Adrenal gland (tissue), 9 donors: ENCODE measurements at regions not wholly inside any gene's neighbourhood (a gene's known extent, or its start where the extent isn't known, plus 50 kb on each side); places are given as distances from the start of the nearest gene placed in this dataset.

ENCODE experiments used
- DNase-seq, 7 donors: peaks; one replicate each; pipeline ENCODE4 v3.0.0-alpha.2; 2019 to 2020
- H3K27ac ChIP-seq, 5 donors: fragments of 200-600 bp; sonication (generic) in 4 of 5; 1 replicate in 3 of 5; 2 replicates in 2 of 5; pipeline versions ENCODE4 v1.5.1 to v1.8.0; 2016 to 2020; ENCODE audit warnings: mild to moderate bottlenecking in 1 of 5
- H3K27me3 ChIP-seq: fragments of 200-600 bp; 2 replicates; pipeline ENCODE4 v1.8.0; 2021
- H3K36me3 ChIP-seq, 2 donors: fragments of 200-600 bp; replicated peaks in 1 of 2; 1 replicate in 1 of 2; 2 replicates in 1 of 2; pipeline versions ENCODE4 v1.5.1 to v1.8.0; 2018 to 2022
- H3K4me1 ChIP-seq, 2 donors: fragments of 200-600 bp; replicated peaks in 1 of 2; 1 replicate in 1 of 2; 2 replicates in 1 of 2; pipeline versions ENCODE4 v1.5.1 to v1.8.0; 2018 to 2021
- H3K4me3 ChIP-seq, 4 donors: fragments of 200-600 bp; sonication (generic) in 3 of 4; one replicate each; pipeline ENCODE4 v1.5.1; 2016 to 2018
- H3K9me3 ChIP-seq, 3 donors: fragments of 200-600 bp; sonication (generic) in 1 of 3; replicated peaks in 1 of 3; 1 replicate in 2 of 3; 2 replicates in 1 of 3; pipeline versions ENCODE4 v1.5.1 to v1.8.0; 2016 to 2021
- CTCF ChIP-seq, 6 experiments: fragments of 450-650 bp in 4 of 6; fragments of 200-600 bp in 2 of 6; sonication (generic) in 1 of 6; IDR thresholded peaks; 1 replicate in 5 of 6; 2 replicates in 1 of 6; pipeline versions ENCODE4 v1.5.1 to v1.8.0; 2016 to 2021; ENCODE audit warnings: antibody characterized with exemption in 6 of 6, mild to moderate bottlenecking in 2 of 6, moderate library complexity in 1 of 6
- POLR2A ChIP-seq, 2 donors: fragments of 450-650 bp; IDR thresholded peaks; one replicate each; pipeline ENCODE4 v1.6.1; 2017; ENCODE audit warnings: antibody characterized with exemption in 2 of 2, mild to moderate bottlenecking in 2 of 2, moderate library complexity in 1 of 2
- WGBS, 4 donors: extraction: QIAGEN DNeasy Blood & Tissue Kit in 2 of 4; methylation state at CpG; one replicate each; pipeline versions ENCODE4 v1.1.5 to v1.1.7; 2013 to 2017; 5-methylcytosine and 5-hydroxymethylcytosine counted together
- intact Hi-C, 2 donors: fragments of 100-400 bp; cut with DNase I; formaldehyde crosslinking; loops; one replicate each; pipeline versions ENCODE4 v1.14.1 to v1.15.0; 2022 to 2023
- donor health status: healthy with polysubstance abuse.
- donor health status: Bipolar disorder and iron deficiency.
- donor health status: DM: yes; HTN: yes; CAD: no.
- donor health status: DM: no; HTN: no; CAD: no.
- donor health status: DM: no; HTN: no; CAD: no.

DNA sequence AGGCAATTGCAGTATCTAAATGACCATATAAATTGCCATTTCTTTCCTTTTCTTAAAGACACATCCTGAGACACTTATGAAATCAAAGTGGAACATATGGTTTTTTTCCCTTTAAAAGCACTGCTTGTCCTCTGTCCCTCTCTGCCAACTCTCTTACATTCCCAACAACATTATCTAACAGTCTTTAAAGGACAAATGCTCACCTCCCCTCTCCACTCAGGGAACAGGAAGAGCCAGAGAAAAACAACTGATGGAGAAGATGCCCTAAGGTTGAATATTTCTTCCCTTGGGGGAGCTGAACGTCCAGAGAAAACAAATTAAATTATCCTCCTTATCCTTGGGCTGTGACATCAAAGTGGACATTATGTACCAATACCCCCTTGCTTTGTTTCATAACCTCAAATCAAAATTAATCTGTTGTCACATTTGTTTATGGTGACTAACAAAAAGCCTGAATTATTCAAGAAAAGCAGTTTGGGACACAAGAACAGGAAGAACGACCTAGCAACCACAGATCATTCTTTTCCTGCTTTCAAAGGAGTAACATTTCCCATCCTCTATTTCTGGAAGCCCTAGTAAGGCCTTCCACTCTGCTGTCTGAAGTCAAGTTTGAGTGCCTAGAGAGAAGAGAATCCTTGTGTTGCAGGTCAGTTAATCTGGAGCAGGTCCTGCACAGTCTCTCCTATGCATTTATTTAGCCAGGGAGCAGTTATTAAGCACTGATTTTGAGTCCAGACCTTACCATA, 52.6 kb upstream of the PAGE1 start:
- no peak for TF ChIP-seq POLR2A (IDR thresholded peaks at IDR 0.05)
- no peak for TF ChIP-seq CTCF (IDR thresholded peaks at IDR 0.05)
- intact Hi-C loops, result no loop called here
- Histone ChIP-seq H3K27ac (peak overlapping the region in 1 of 5 donors; percentile 20), H3K9me3 (no peaks in the 10 kb centered on the region), H3K27me3 (peaks cover 16% of the 10 kb centered on the region), H3K4me1 (no peaks in the 10 kb centered on the region), H3K36me3 (no peaks in the 10 kb centered on the region), H3K4me3 (no peak overlapping the region)
- WGBS, 4 donors, result 10 to 19% (median 18%) methylated on average over 2 of the region's 2 CpGs
- DNase-seq, result no peak

DNA sequence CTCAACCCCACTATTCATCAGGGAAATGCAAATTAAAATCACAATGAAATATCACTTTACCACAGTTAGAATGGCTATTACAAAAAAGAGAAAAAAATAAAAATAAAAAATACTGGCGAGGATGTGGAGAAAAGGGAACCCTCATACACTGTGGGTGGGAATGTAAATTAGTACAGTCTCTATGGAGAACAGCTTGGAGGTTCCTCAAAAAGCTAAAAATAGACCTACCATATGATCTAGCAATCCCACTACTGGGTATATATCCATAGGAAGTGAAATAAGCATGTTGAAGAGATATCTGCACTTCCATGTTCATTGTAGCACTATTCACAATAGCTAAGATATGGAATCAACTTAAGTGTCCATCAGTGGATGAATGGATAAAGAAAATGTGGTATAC, 50.5 kb upstream of the PAGE1 start:
- Histone ChIP-seq H3K27ac (no peak overlapping the region), H3K27me3 (peaks cover 11% of the 10 kb centered on the region), H3K4me3 (no peak overlapping the region), H3K36me3 (no peaks in the 10 kb centered on the region), H3K4me1 (no peaks in the 10 kb centered on the region), H3K9me3 (no peaks in the 10 kb centered on the region)
- no peak for DNase-seq
- WGBS, 4 donors, result 72 to 88% (median 78%) methylated on average over 1 of the region's 1 CpG
- TF ChIP-seq POLR2A (IDR thresholded peaks at IDR 0.05), result no peak
- no peak for TF ChIP-seq CTCF (IDR thresholded peaks at IDR 0.05)
- intact Hi-C loops, result no loop called here
